Caki2 (cell line): ENCODE measurements at regions not wholly inside any gene's neighbourhood (a gene's known extent, or its start where the extent isn't known, plus 50 kb on each side); places are given as distances from the start of the nearest gene placed in this dataset.

Experiments
- DNase-seq: peaks from one replicate; pipeline ENCODE4 v3.0.0-alpha.2; 2015; ENCODE audit warnings: low read depth
- in situ Hi-C: cut with HindIII; loops from 2 replicates; pipeline ENCODE4 v1.10.0; 2016; ENCODE audit warnings: low sequenced_read_pairs, low pct_unique_long_range_greater_than_20kb, mixed read lengths

- DNase-seq: no peak
- in situ Hi-C loops: no loop called here
These were observed 64.7 kb upstream of the CTBP2 start for GRCh38 chr10:125225051-125225450.

GRCh38 chr10:125222515-125223308, 62.3 kb upstream of the CTBP2 start:
- in situ Hi-C loops: no loop called here
- no peak for DNase-seq

GRCh38 chr10:125221716-125222115, 61.4 kb upstream of the CTBP2 start:
- in situ Hi-C loops: no loop called here
- no peak for DNase-seq

- in situ Hi-C loops: no loop called here
- no peak for DNase-seq
These were observed 59.4 kb upstream of the CTBP2 start for GRCh38 chr10:125219776-125220175.

GRCh38 chr10:125218967-125219366, 58.6 kb upstream of the CTBP2 start:
- no peak for DNase-seq
- in situ Hi-C loops: no loop called here

- no peak for DNase-seq
- in situ Hi-C loops: no loop called here
These were observed 57.8 kb upstream of the CTBP2 start for GRCh38 chr10:125217990-125218675.

GRCh38 chr10:125216861-125217260, 56.5 kb upstream of the CTBP2 start:
- no peak for DNase-seq
- in situ Hi-C loops: no loop called here

GRCh38 chr10:125216309-125216708, 55.9 kb upstream of the CTBP2 start:
- no peak for DNase-seq
- in situ Hi-C loops: no loop called here

GRCh38 chr10:125214283-125214570, 53.9 kb upstream of the CTBP2 start:
- DNase-seq: no peak
- in situ Hi-C loops: no loop called here

- in situ Hi-C loops: no loop called here
- no peak for DNase-seq
These were observed 53.3 kb upstream of the CTBP2 start for GRCh38 chr10:125213541-125214282.

- in situ Hi-C loops: no loop called here
- DNase-seq: no peak
These were observed 51.9 kb upstream of the CTBP2 start for GRCh38 chr10:125212150-125212809.
